Nephron progenitor cell (in vitro differentiated cells): ENCODE measurements at regions not wholly inside any gene's neighbourhood (a gene's known extent, or its start where the extent isn't known, plus 50 kb on each side); places are given as distances from the start of the nearest gene placed in this dataset.
A peak's percentile ranks its signal among the peaks of the same experiment; 100 is the strongest.

Source experiments
- DNase-seq: peaks from one replicate; pipeline ENCODE4 v3.0.0; 2021
- H3K27ac Mint-ChIP-seq: 2 replicates; pipeline ENCODE4 v1.8.0; 2021; ENCODE audit warnings: mild to moderate bottlenecking, moderate library complexity, mixed read lengths
- H3K27me3 Mint-ChIP-seq: 2 replicates; pipeline ENCODE4 v1.8.0; 2021; ENCODE audit warnings: mild to moderate bottlenecking, low read depth, mixed read lengths; ENCODE audit not compliant: poor library complexity
- H3K36me3 Mint-ChIP-seq: 2 replicates; pipeline ENCODE4 v1.8.0; 2021; ENCODE audit warnings: low read depth, mixed read lengths
- H3K4me1 Mint-ChIP-seq: 2 replicates; pipeline ENCODE4 v1.8.0; 2021; ENCODE audit warnings: mixed read lengths
- H3K4me3 Mint-ChIP-seq: 2 replicates; pipeline ENCODE4 v1.8.0; 2021; ENCODE audit warnings: mild to moderate bottlenecking, moderate library complexity, mixed read lengths
- H3K9me3 Mint-ChIP-seq: 2 replicates; pipeline ENCODE4 v1.8.0; 2021; ENCODE audit warnings: mild to moderate bottlenecking, moderate library complexity, mixed read lengths
- CTCF ChIP-seq: fragments of 200-600 bp; sonication (generic); IDR thresholded peaks from 2 replicates; pipeline ENCODE4 v1.5.0; 2021; ENCODE audit warnings: antibody characterized with exemption

GRCh38 chr3:61311044-61311443, 59.8 kb upstream of the FHIT start:
- no peaks in the 10 kb centered on the region for H3K36me3 Mint-ChIP-seq
- peaks cover 11% of the 10 kb centered on the region for H3K27me3 Mint-ChIP-seq

GRCh38 chr3:61315871-61316270, 64.6 kb upstream of the FHIT start:
- Mint-ChIP-seq H3K27me3 (peaks cover 7% of the 10 kb centered on the region), H3K4me3 (no peak overlapping the region), H3K4me1 (no peaks in the 10 kb centered on the region), H3K36me3 (no peaks in the 10 kb centered on the region), H3K9me3 (no peaks in the 10 kb centered on the region), H3K27ac (no peak overlapping the region)
- TF ChIP-seq CTCF: no peak
- peak; percentile 56 for DNase-seq

More at GRCh38 chr3:61311044-61311443, 59.8 kb upstream of the FHIT start:
- Mint-ChIP-seq H3K9me3 (no peaks in the 10 kb centered on the region), H3K27ac (no peak overlapping the region), H3K4me1 (no peaks in the 10 kb centered on the region), H3K4me3 (no peak overlapping the region)
- no peak for TF ChIP-seq CTCF
- DNase-seq: no peak

GRCh38 chr3:61323094-61323493, 71.8 kb upstream of the FHIT start:
- no peaks in the 10 kb centered on the region for H3K4me1 Mint-ChIP-seq

GRCh38 chr3:61331929-61332552, 80.8 kb upstream of the FHIT start:
- no peaks in the 10 kb centered on the region for H3K36me3 Mint-ChIP-seq
- TF ChIP-seq CTCF: no peak
- H3K27ac Mint-ChIP-seq: no peak overlapping the region
- H3K4me1 Mint-ChIP-seq: no peaks in the 10 kb centered on the region
- no peaks in the 10 kb centered on the region for H3K27me3 Mint-ChIP-seq
- no peak for DNase-seq
- no peak overlapping the region for H3K4me3 Mint-ChIP-seq
- H3K9me3 Mint-ChIP-seq: no peaks in the 10 kb centered on the region

More at GRCh38 chr3:61323094-61323493, 71.8 kb upstream of the FHIT start:
- no peak overlapping the region for H3K27ac Mint-ChIP-seq
- no peak for DNase-seq
- no peaks in the 10 kb centered on the region for H3K9me3 Mint-ChIP-seq
- H3K36me3 Mint-ChIP-seq: no peaks in the 10 kb centered on the region
- no peak for TF ChIP-seq CTCF
- no peak overlapping the region for H3K4me3 Mint-ChIP-seq
- H3K27me3 Mint-ChIP-seq: peaks cover 3% of the 10 kb centered on the region

GRCh38 chr3:61333192-61333961, 82.1 kb upstream of the FHIT start:
- H3K4me1 Mint-ChIP-seq: no peaks in the 10 kb centered on the region
- no peak overlapping the region for H3K4me3 Mint-ChIP-seq
- no peak overlapping the region for H3K27ac Mint-ChIP-seq
- DNase-seq: no peak
- no peaks in the 10 kb centered on the region for H3K27me3 Mint-ChIP-seq
- H3K9me3 Mint-ChIP-seq: peaks cover under 1% of the 10 kb centered on the region
- no peak for TF ChIP-seq CTCF
- H3K36me3 Mint-ChIP-seq: no peaks in the 10 kb centered on the region
